K562 (cell line): ENCODE measurements at regions not wholly inside any gene's neighbourhood (a gene's known extent, or its start where the extent isn't known, plus 50 kb on each side); places are given as distances from the start of the nearest gene placed in this dataset.

Source experiments
- ATAC-seq: fragments of 200-7000 bp; cut with Tn5 transposase; 3 replicates; pipeline ENCODE4 v1.9.1; 2020; ENCODE audit warnings: moderate library complexity
- BruUV-seq: library from RNA; stranded (reverse); fragments of 400-500 nt; replicated peaks from 2 replicates; lab custom pipeline; 2021; lab: Mats Ljungman, UMichigan
- CTCF ChIA-PET: fragments of 300-600 bp; formaldehyde crosslinking; extraction: SDS; loops from one replicate; lab custom pipeline; 2021; ENCODE audit warnings: low intra/inter-chr PET ratio; lab: Yijun Ruan, JAX
- POLR2A ChIA-PET: fragments of 300-600, 350-650 bp; sonication (Branson Sonifier 250); formaldehyde crosslinking; extraction: SDS; loops from one replicate; lab custom pipeline; 2021; ENCODE audit warnings: antibody characterized with exemption, inconsistent platforms; lab: Yijun Ruan, JAX
- DNase-seq, 4 experiments: peaks; one replicate each; pipeline versions ENCODE4 v3.0.0 to v3.0.0-alpha.2; 2011 to 2018; ENCODE audit warnings: low spot score in 3 of 4, mixed read lengths in 3 of 4; ENCODE audit errors: extremely low read depth in 1 of 4
- FAIRE-seq: peaks from 2 replicates; lab custom pipeline; 2011; peaks lifted over from hg19 to GRCh38; lab: Jason Lieb, UNC
- H2AFZ ChIP-seq: 2 replicates; pipeline ENCODE4 v1.6.0; 2011; ENCODE audit warnings: low read depth, low read length, control low read depth, inconsistent platforms
- H3K27ac ChIP-seq: fragments of 200-600 bp; 3 replicates; pipeline ENCODE4 v1.8.0; 2011; ENCODE audit warnings: low read depth, mild to moderate bottlenecking, control low read depth, inconsistent platforms, low read length, moderate library complexity, mixed read lengths; ENCODE audit errors: extremely low read depth
- H3K27me3 ChIP-seq, 2 experiments: fragments of 300-600 bp in 1 of 2; 2 replicates in 1 of 2; 3 replicates in 1 of 2; pipeline versions ENCODE4 v1.6.0 to v1.8.0; 2011; ENCODE audit warnings: inconsistent platforms in 2 of 2, low read length in 2 of 2, mild to moderate bottlenecking in 1 of 2, mixed read lengths in 1 of 2, moderate library complexity in 1 of 2; ENCODE audit not compliant: control insufficient read depth in 2 of 2, insufficient read depth in 2 of 2
- H3K36me3 ChIP-seq: fragments of 300-600 bp; 3 replicates; pipeline ENCODE4 v1.8.0; 2011; ENCODE audit warnings: mild to moderate bottlenecking, low read length, inconsistent platforms; ENCODE audit not compliant: control insufficient read depth, insufficient read depth
- H3K4me1 ChIP-seq, 2 experiments: fragments of 200-600 bp in 1 of 2; replicated peaks in 1 of 2; 2 replicates in 1 of 2; 3 replicates in 1 of 2; pipeline versions ENCODE4 v1.5.1 to v1.8.0; 2011; ENCODE audit warnings: inconsistent platforms in 2 of 2, low read length in 2 of 2, mild to moderate bottlenecking in 1 of 2, mixed read lengths in 1 of 2, moderate library complexity in 1 of 2; ENCODE audit not compliant: control insufficient read depth in 2 of 2, insufficient read depth in 2 of 2
- H3K4me2 ChIP-seq: 2 replicates; pipeline ENCODE4 v1.6.1; 2011; ENCODE audit warnings: low read length, control low read depth, inconsistent platforms, mixed read lengths; ENCODE audit not compliant: insufficient read depth
- H3K4me3 ChIP-seq: fragments of 200-600 bp; sonication (generic), shearing (Covaris generic); 2 replicates; pipeline ENCODE4 v1.5.1; 2016; ENCODE audit warnings: control low read depth, inconsistent platforms
- H3K79me2 ChIP-seq: fragments of 200-600 bp; 3 replicates; pipeline ENCODE4 v1.8.0; 2011; ENCODE audit warnings: low read length, inconsistent platforms; ENCODE audit not compliant: control insufficient read depth, insufficient read depth
- H3K9ac ChIP-seq, 2 experiments: 2 replicates each; pipeline versions ENCODE4 v1.6.0 to v1.6.1; 2011; ENCODE audit warnings: low read depth in 2 of 2, low read length in 2 of 2, control low read depth in 1 of 2, inconsistent platforms in 1 of 2, mild to moderate bottlenecking in 1 of 2, mixed read lengths in 1 of 2; ENCODE audit not compliant: insufficient read depth in 1 of 2
- H3K9me1 ChIP-seq: one replicate; pipeline ENCODE4 v1.6.0; 2011; ENCODE audit warnings: inconsistent platforms, mild to moderate bottlenecking, low read length, moderate library complexity; ENCODE audit not compliant: control insufficient read depth, insufficient read depth
- H3K9me3 ChIP-seq: replicated peaks from 2 replicates; pipeline ENCODE4 v1.5.1; 2011; ENCODE audit warnings: low read depth, low read length, inconsistent platforms; ENCODE audit not compliant: control insufficient read depth, insufficient read depth
- H4K20me1 ChIP-seq: replicated peaks from 2 replicates; pipeline ENCODE4 v1.6.1; 2011; ENCODE audit warnings: low read length, inconsistent platforms, mixed read lengths; ENCODE audit not compliant: control insufficient read depth, insufficient read depth
- EGR1 ChIP-seq: fragments of 450-650 bp; conservative IDR thresholded peaks from 2 replicates; pipeline ENCODE4 v1.6.1; 2017; ENCODE audit warnings: mild to moderate bottlenecking
- KLF6 ChIP-seq: fragments of 250-450 bp; sonication (Bioruptor Pico); IDR thresholded peaks from 2 replicates; pipeline ENCODE4 v1.4.0; 2020; ENCODE audit warnings: mild to moderate bottlenecking, moderate library complexity, borderline replicate concordance
- MTF1 ChIP-seq: fragments of 250-450 bp; sonication (Bioruptor Pico); IDR thresholded peaks from 2 replicates; pipeline ENCODE4 v1.9.0; 2021; ENCODE audit warnings: moderate library complexity, mild to moderate bottlenecking, inconsistent platforms, borderline replicate concordance
- PHB ChIP-seq: fragments of 250-450 bp; sonication (Bioruptor Pico); IDR thresholded peaks from 2 replicates; pipeline ENCODE4 v1.5.0; 2021
- PHB2 ChIP-seq: fragments of 450-650 bp; IDR thresholded peaks from 2 replicates; pipeline ENCODE4 v1.6.1; 2017; ENCODE audit warnings: low read depth
- POLR2AphosphoS2 ChIP-seq: IDR thresholded peaks from 2 replicates; pipeline ENCODE4 v1.6.1; 2012; ENCODE audit warnings: low read length, improper control_type of control experiment
- RFX1 ChIP-seq: fragments of 450-650 bp; IDR thresholded peaks from 2 replicates; pipeline ENCODE4 v1.6.1; 2016; ENCODE audit warnings: mild to moderate bottlenecking, moderate library complexity
- U2AF1 ChIP-seq: fragments of 200-400 bp; formaldehyde crosslinking; optimal IDR thresholded peaks from 2 replicates; pipeline ENCODE3; 2017; ENCODE audit warnings: mild to moderate bottlenecking, low read depth, low read length, moderate library complexity
- ZNF12 ChIP-seq: sonication (generic); formaldehyde crosslinking; IDR thresholded peaks from 2 replicates; pipeline ENCODE4 v1.4.0; 2020; ENCODE audit warnings: mild to moderate bottlenecking, missing genetic modification reagents
- ZNF408 ChIP-seq: fragments of 250-450 bp; sonication (Bioruptor Pico); IDR thresholded peaks from 2 replicates; pipeline ENCODE4 v1.4.0; 2020; ENCODE audit warnings: low read depth, mild to moderate bottlenecking, moderate library complexity
- ZNF785 ChIP-seq: fragments of 250-450 bp; sonication (Bioruptor Pico); IDR thresholded peaks from 2 replicates; pipeline ENCODE4 v1.4.0; 2020; ENCODE audit warnings: mild to moderate bottlenecking
- WGBS: fragments of 100-300 bp; shearing (Covaris generic); methylation state at CpG from one replicate; pipeline ENCODE4 v1.1.6; 2016; ENCODE audit warnings: low coverage, mixed read lengths; ENCODE audit not compliant: insufficient coverage; ENCODE audit errors: missing lambda C conversion rate; 5-methylcytosine and 5-hydroxymethylcytosine counted together
- in situ Hi-C: fragments of 300-500 bp; cut with MboI; formaldehyde crosslinking; loops from 4 replicates; pipeline ENCODE4 v1.15.0; 2018; ENCODE audit warnings: inconsistent platforms, mixed read lengths
- intact Hi-C: fragments of 100-400 bp; cut with micrococcal nuclease; formaldehyde crosslinking; loops from 2 replicates; pipeline ENCODE4 v1.14.2; 2022
- TF ChIP-seq, protein P1 (sequence below): fragments of 450-650 bp; IDR thresholded peaks from 2 replicates; pipeline ENCODE4 v1.6.1; 2017; ENCODE audit warnings: antibody characterized with exemption
- TF ChIP-seq, protein P2 (sequence below): fragments of 200-800 bp; sonication (Bioruptor generic); IDR thresholded peaks from 2 replicates; pipeline ENCODE4 v1.6.1; 2016; ENCODE audit warnings: missing genetic modification characterization, missing compliant biosample characterization
- TF ChIP-seq, protein P3 (sequence below): sonication (generic); formaldehyde crosslinking; IDR thresholded peaks from 2 replicates; pipeline ENCODE4 v1.8.1; 2023; ENCODE audit warnings: mild to moderate bottlenecking, missing genetic modification reagents

DNA sequence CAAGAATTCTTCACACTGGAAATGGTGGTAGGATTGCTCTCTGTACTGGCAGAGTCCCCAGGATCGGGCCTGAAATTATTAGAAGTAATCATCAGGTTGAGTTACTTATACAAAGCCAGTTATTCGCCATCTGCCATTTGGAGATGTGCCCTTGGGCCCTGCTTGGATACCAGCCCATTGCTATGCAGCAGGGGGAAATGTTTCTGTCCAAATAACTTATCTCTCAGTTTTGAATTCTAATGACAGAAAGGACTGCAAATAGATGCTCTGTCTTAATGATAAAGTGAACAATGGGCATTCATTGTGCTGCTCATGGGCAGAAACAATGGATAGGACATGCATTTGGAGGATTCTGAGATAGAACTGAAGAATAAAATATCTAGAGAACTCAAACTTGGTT lies 139.1 kb upstream of the PELI2 start (continued):
- no peak for TF ChIP-seq ZNF12 (CRISPR knock-in tag)
- TF ChIP-seq MTF1 (CRISPR knock-in tag), result no peak
- no peak for TF ChIP-seq POLR2AphosphoS2

DNA sequence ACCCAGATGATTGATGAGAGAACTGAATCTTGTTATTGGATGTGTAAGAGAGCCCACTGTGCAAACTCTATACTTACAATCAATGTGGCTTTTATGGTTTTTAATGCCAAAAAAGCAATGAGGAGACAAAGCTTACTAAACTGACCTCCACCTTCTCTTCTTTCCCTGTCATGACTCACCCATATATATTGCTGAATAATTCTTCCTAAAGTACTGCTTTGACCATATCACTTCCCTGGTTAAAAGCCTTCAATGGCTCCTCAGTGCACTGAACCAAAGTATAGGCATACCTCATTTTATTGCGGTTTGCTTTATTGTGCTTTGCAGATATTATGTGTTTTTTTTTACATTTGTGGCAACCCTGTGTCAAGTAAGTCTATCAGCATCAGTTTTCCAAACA lies 138.4 kb upstream of the PELI2 start:
- in situ Hi-C loops, result no loop called here
- WGBS, result 8% methylated on average over 1 of the region's 1 CpG
- no peak overlapping the region for H3K4me3 ChIP-seq
- H2AFZ ChIP-seq, result no peak overlapping the region
- TF ChIP-seq RFX1, result no peak
- TF ChIP-seq, protein P1, sequence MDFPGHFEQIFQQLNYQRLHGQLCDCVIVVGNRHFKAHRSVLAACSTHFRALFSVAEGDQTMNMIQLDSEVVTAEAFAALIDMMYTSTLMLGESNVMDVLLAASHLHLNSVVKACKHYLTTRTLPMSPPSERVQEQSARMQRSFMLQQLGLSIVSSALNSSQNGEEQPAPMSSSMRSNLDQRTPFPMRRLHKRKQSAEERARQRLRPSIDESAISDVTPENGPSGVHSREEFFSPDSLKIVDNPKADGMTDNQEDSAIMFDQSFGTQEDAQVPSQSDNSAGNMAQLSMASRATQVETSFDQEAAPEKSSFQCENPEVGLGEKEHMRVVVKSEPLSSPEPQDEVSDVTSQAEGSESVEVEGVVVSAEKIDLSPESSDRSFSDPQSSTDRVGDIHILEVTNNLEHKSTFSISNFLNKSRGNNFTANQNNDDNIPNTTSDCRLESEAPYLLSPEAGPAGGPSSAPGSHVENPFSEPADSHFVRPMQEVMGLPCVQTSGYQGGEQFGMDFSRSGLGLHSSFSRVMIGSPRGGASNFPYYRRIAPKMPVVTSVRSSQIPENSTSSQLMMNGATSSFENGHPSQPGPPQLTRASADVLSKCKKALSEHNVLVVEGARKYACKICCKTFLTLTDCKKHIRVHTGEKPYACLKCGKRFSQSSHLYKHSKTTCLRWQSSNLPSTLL, result no peak
- no peak for TF ChIP-seq ZNF408
- no peak for TF ChIP-seq EGR1
- TF ChIP-seq ZNF785, result no peak
- no peak for TF ChIP-seq PHB (CRISPR knock-in tag)
- no peak for TF ChIP-seq PHB2
- TF ChIP-seq, protein P2, sequence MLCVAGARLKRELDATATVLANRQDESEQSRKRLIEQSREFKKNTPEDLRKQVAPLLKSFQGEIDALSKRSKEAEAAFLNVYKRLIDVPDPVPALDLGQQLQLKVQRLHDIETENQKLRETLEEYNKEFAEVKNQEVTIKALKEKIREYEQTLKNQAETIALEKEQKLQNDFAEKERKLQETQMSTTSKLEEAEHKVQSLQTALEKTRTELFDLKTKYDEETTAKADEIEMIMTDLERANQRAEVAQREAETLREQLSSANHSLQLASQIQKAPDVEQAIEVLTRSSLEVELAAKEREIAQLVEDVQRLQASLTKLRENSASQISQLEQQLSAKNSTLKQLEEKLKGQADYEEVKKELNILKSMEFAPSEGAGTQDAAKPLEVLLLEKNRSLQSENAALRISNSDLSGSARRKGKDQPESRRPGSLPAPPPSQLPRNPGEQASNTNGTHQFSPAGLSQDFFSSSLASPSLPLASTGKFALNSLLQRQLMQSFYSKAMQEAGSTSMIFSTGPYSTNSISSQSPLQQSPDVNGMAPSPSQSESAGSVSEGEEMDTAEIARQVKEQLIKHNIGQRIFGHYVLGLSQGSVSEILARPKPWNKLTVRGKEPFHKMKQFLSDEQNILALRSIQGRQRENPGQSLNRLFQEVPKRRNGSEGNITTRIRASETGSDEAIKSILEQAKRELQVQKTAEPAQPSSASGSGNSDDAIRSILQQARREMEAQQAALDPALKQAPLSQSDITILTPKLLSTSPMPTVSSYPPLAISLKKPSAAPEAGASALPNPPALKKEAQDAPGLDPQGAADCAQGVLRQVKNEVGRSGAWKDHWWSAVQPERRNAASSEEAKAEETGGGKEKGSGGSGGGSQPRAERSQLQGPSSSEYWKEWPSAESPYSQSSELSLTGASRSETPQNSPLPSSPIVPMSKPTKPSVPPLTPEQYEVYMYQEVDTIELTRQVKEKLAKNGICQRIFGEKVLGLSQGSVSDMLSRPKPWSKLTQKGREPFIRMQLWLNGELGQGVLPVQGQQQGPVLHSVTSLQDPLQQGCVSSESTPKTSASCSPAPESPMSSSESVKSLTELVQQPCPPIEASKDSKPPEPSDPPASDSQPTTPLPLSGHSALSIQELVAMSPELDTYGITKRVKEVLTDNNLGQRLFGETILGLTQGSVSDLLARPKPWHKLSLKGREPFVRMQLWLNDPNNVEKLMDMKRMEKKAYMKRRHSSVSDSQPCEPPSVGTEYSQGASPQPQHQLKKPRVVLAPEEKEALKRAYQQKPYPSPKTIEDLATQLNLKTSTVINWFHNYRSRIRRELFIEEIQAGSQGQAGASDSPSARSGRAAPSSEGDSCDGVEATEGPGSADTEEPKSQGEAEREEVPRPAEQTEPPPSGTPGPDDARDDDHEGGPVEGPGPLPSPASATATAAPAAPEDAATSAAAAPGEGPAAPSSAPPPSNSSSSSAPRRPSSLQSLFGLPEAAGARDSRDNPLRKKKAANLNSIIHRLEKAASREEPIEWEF (CRISPR knock-in tag), result no peak
- TF ChIP-seq, protein P3, sequence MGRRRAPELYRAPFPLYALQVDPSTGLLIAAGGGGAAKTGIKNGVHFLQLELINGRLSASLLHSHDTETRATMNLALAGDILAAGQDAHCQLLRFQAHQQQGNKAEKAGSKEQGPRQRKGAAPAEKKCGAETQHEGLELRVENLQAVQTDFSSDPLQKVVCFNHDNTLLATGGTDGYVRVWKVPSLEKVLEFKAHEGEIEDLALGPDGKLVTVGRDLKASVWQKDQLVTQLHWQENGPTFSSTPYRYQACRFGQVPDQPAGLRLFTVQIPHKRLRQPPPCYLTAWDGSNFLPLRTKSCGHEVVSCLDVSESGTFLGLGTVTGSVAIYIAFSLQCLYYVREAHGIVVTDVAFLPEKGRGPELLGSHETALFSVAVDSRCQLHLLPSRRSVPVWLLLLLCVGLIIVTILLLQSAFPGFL (CRISPR knock-in tag), result no peak
- no peak for TF ChIP-seq U2AF1
- no peak for TF ChIP-seq KLF6 (CRISPR knock-in tag)
- H3K27me3 ChIP-seq, result no peaks in the 10 kb centered on the region
- ATAC-seq, result no peak
- no peak overlapping the region for H3K27ac ChIP-seq
- H3K4me2 ChIP-seq, result no peak overlapping the region
- no peaks in the 10 kb centered on the region for H3K4me1 ChIP-seq
- H4K20me1 ChIP-seq, result no peaks in the 10 kb centered on the region
- no peaks in the 10 kb centered on the region for H3K9me3 ChIP-seq
- FAIRE-seq, result no peak
- DNase-seq, result no peak
- H3K36me3 ChIP-seq, result no peaks in the 10 kb centered on the region
- no peaks in the 10 kb centered on the region for H3K79me2 ChIP-seq
- CTCF ChIA-PET, result no interaction called here
- intact Hi-C loops, result no loop called here
- POLR2A ChIA-PET, result no interaction called here
- no TSS peak for BruUV-seq
- H3K9ac ChIP-seq, result no peak overlapping the region
- H3K9me1 ChIP-seq, result no peaks in the 10 kb centered on the region
